DOHH2 (cell line): ENCODE measurements at regions not wholly inside any gene's neighbourhood (a gene's known extent, or its start where the extent isn't known, plus 50 kb on each side); places are given as distances from the start of the nearest gene placed in this dataset.

Experiments
- H3F3A ChIP-seq: fragments of 200-600 bp; sonication (generic), shearing (Covaris generic); 2 replicates; pipeline ENCODE4 v1.6.0; 2016; ENCODE audit warnings: antibody characterized with exemption, mild to moderate bottlenecking; ENCODE audit not compliant: control insufficient read depth, insufficient read depth
- H3K27ac ChIP-seq: fragments of 200-600 bp; sonication (generic); 2 replicates; pipeline ENCODE4 v1.5.1; 2014; ENCODE audit warnings: low read depth, mild to moderate bottlenecking, low read length, moderate library complexity
- H3K27me3 ChIP-seq: fragments of 200-600 bp; sonication (generic); 2 replicates; pipeline ENCODE4 v1.6.1; 2014; ENCODE audit warnings: mild to moderate bottlenecking, low read length, mixed read lengths; ENCODE audit not compliant: control insufficient read depth
- H3K36me3 ChIP-seq: fragments of 200-600 bp; sonication (generic); 2 replicates; pipeline ENCODE4 v1.6.1; 2014; ENCODE audit warnings: mild to moderate bottlenecking, low read length, moderate library complexity, mixed read lengths; ENCODE audit not compliant: control insufficient read depth
- H3K4me1 ChIP-seq: fragments of 200-600 bp; sonication (generic); 2 replicates; pipeline ENCODE4 v1.6.1; 2014; ENCODE audit warnings: mild to moderate bottlenecking, low read length, mixed read lengths; ENCODE audit not compliant: control insufficient read depth
- H3K4me2 ChIP-seq: fragments of 200-600 bp; sonication (generic); 2 replicates; pipeline ENCODE4 v1.6.0; 2014; ENCODE audit warnings: mild to moderate bottlenecking, low read length, moderate library complexity
- H3K4me3 ChIP-seq: fragments of 200-600 bp; sonication (generic); 2 replicates; pipeline ENCODE4 v1.5.1; 2014; ENCODE audit warnings: mild to moderate bottlenecking, low read length, mixed read lengths
- H3K79me2 ChIP-seq: fragments of 200-600 bp; sonication (generic); 2 replicates; pipeline ENCODE4 v1.6.1; 2014; ENCODE audit warnings: mild to moderate bottlenecking, low read length, mixed read lengths; ENCODE audit not compliant: control insufficient read depth
- H3K9me2 ChIP-seq: fragments of 200-600 bp; sonication (generic); replicated peaks from 2 replicates; pipeline ENCODE4 v1.6.1; 2014; ENCODE audit warnings: mild to moderate bottlenecking, low read length, mixed read lengths; ENCODE audit not compliant: control insufficient read depth
- H3K9me3 ChIP-seq: fragments of 200-600 bp; sonication (generic); 2 replicates; pipeline ENCODE4 v1.6.1; 2014; ENCODE audit warnings: antibody characterized with exemption, low read length, mixed read lengths; ENCODE audit not compliant: control insufficient read depth, insufficient read depth
- H4K20me1 ChIP-seq: fragments of 200-600 bp; sonication (generic); 2 replicates; pipeline ENCODE4 v1.6.0; 2014; ENCODE audit warnings: low read depth, mild to moderate bottlenecking, antibody characterized with exemption, low read length, moderate library complexity; ENCODE audit not compliant: control insufficient read depth, insufficient read depth
- CTCF ChIP-seq: fragments of 200-600 bp; sonication (generic); IDR thresholded peaks from one replicate; pipeline ENCODE4 v1.5.1; 2014; ENCODE audit warnings: antibody characterized with exemption, mild to moderate bottlenecking, low read depth, low read length; ENCODE audit not compliant: poor library complexity, severe bottlenecking
- EZH2phosphoT487 ChIP-seq: fragments of 200-600 bp; sonication (generic); IDR thresholded peaks from 2 replicates; pipeline ENCODE4 v1.6.1; 2017; ENCODE audit warnings: borderline replicate concordance, mild to moderate bottlenecking, antibody characterized with exemption, low read length, moderate library complexity, mixed read lengths

- Histone ChIP-seq H3K9me2 (no peaks in the 10 kb centered on the region), H3K4me1 (peaks cover 9% of the 10 kb centered on the region), H3K79me2 (no peaks in the 10 kb centered on the region), H3F3A (no peaks in the 10 kb centered on the region), H3K27me3 (peaks cover 32% of the 10 kb centered on the region), H3K4me2 (no peak overlapping the region), H3K4me3 (no peak overlapping the region), H3K36me3 (no peaks in the 10 kb centered on the region), H3K27ac (no peak overlapping the region), H3K9me3 (no peaks in the 10 kb centered on the region), H4K20me1 (no peaks in the 10 kb centered on the region)
- TF ChIP-seq EZH2phosphoT487 (no peak), CTCF (no peak)
Observed at GRCh38 chr2:203603456-203604389, 68.6 kb upstream of the RAPH1 start.

- no peaks in the 10 kb centered on the region for H3K9me2 ChIP-seq
- H3K27ac ChIP-seq = no peak overlapping the region
- no peak overlapping the region for H3K4me2 ChIP-seq
- no peaks in the 10 kb centered on the region for H3K9me3 ChIP-seq
- H3K36me3 ChIP-seq = no peaks in the 10 kb centered on the region
- H3K79me2 ChIP-seq = no peaks in the 10 kb centered on the region
- H3K27me3 ChIP-seq = peaks cover 16% of the 10 kb centered on the region
- no peaks in the 10 kb centered on the region for H3F3A ChIP-seq
- TF ChIP-seq EZH2phosphoT487 (no peak), CTCF (no peak)
- H3K4me1 ChIP-seq = no peaks in the 10 kb centered on the region
- no peak overlapping the region for H3K4me3 ChIP-seq
- H4K20me1 ChIP-seq = no peaks in the 10 kb centered on the region
Observed at GRCh38 chr2:203605302-203605701, 70.2 kb upstream of the RAPH1 start.

- H3K79me2 ChIP-seq = no peaks in the 10 kb centered on the region
- peaks cover 15% of the 10 kb centered on the region for H3K27me3 ChIP-seq
- H3K4me1 ChIP-seq = no peaks in the 10 kb centered on the region
- no peaks in the 10 kb centered on the region for H3K36me3 ChIP-seq
- H4K20me1 ChIP-seq = no peaks in the 10 kb centered on the region
- no peaks in the 10 kb centered on the region for H3K9me3 ChIP-seq
- TF ChIP-seq CTCF (no peak), EZH2phosphoT487 (no peak)
- H3K9me2 ChIP-seq = no peaks in the 10 kb centered on the region
- H3F3A ChIP-seq = no peaks in the 10 kb centered on the region
- no peak overlapping the region for H3K27ac ChIP-seq
- H3K4me2 ChIP-seq = no peak overlapping the region
- no peak overlapping the region for H3K4me3 ChIP-seq
Observed at GRCh38 chr2:203606051-203606450, 71.0 kb upstream of the RAPH1 start.
